H1 (cell line): ENCODE measurements at regions not wholly inside any gene's neighbourhood (a gene's known extent, or its start where the extent isn't known, plus 50 kb on each side); places are given as distances from the start of the nearest gene placed in this dataset.
"Not testable (repeated sequence)": the region's sequence is repeated elsewhere in the genome, so short reads cannot be mapped to it uniquely, and the experiment has no call there.

Source experiments
- ASH2L ChIP-seq: fragments of 200-600, 300-600 bp; sonication (generic); IDR thresholded peaks from one replicate; pipeline ENCODE4 v1.7.1; 2017; ENCODE audit warnings: low read length
- CTCF ChIP-seq, 3 experiments: IDR thresholded peaks; 1 replicate in 2 of 3; 2 replicates in 1 of 3; pipeline versions ENCODE4 v1.5.1 to v1.6.1; 2011; ENCODE audit warnings: low read length in 3 of 3, mild to moderate bottlenecking in 3 of 3, inconsistent platforms in 2 of 3, low read depth in 1 of 3, moderate library complexity in 1 of 3; ENCODE audit not compliant: insufficient read depth in 1 of 3; ENCODE audit errors: control extremely low read depth in 1 of 3
- EGR1 ChIP-seq: IDR thresholded peaks from 2 replicates; pipeline ENCODE4 v1.6.1; 2011; ENCODE audit warnings: low read depth, low read length, borderline replicate concordance
- HDAC2 ChIP-seq, 2 experiments: fragments of 300-600 bp in 1 of 2; sonication (generic) in 1 of 2; IDR thresholded peaks; 2 replicates each; pipeline ENCODE4 v1.6.1; 2011 to 2012; ENCODE audit warnings: low read depth in 2 of 2, low read length in 2 of 2, mild to moderate bottlenecking in 2 of 2, moderate library complexity in 2 of 2, borderline replicate concordance in 1 of 2, inconsistent platforms in 1 of 2
- HDAC6 ChIP-seq: IDR thresholded peaks from one replicate; pipeline ENCODE4 v1.7.1; 2012; ENCODE audit warnings: low read depth, mild to moderate bottlenecking, inconsistent platforms, low read length, moderate library complexity
- MAX ChIP-seq: IDR thresholded peaks from 2 replicates; pipeline ENCODE4 v1.6.1; 2012; ENCODE audit warnings: inconsistent platforms
- POLR2A ChIP-seq, 2 experiments: IDR thresholded peaks; 1 replicate in 1 of 2; 2 replicates in 1 of 2; pipeline ENCODE4 v1.6.1; 2011; ENCODE audit warnings: low read depth in 2 of 2, low read length in 2 of 2, mild to moderate bottlenecking in 2 of 2; ENCODE audit errors: control extremely low read depth in 1 of 2
- SUZ12 ChIP-seq: fragments of 200-600 bp; sonication (generic); IDR thresholded peaks from 2 replicates; pipeline ENCODE4 v1.6.1; 2012; ENCODE audit warnings: mild to moderate bottlenecking, inconsistent platforms, low read length, moderate library complexity, mixed read lengths
- YY1 ChIP-seq: IDR thresholded peaks from 2 replicates; pipeline ENCODE4 v1.6.1; 2011; ENCODE audit warnings: low read depth, mild to moderate bottlenecking, low read length
- TF ChIP-seq, protein P1 (sequence below): IDR thresholded peaks from 2 replicates; pipeline ENCODE4 v1.6.1; 2011; ENCODE audit warnings: low read length, improper control_type of control experiment

DNA sequence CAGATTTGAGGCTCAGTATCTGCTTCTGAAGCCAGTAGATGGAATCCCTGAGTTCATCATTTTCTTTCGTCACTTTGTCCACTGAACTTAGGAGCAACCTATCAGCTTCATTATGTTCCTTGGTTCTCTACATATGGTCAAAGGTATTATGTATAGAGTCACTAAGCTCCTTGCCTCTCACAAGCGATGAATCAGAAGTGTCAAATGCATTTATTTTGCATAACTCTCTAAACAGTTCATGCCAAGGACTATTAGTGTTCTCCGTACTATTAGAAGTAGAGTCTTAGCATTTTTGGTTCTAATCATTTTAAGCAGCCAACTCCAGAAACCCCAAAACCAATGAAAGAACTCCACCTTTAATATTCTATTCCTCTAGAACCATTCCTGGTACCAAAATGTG lies 278.5 kb downstream of the C12orf75 start:
- not testable (repeated sequence) for TF ChIP-seq CTCF (IDR thresholded peaks at IDR 0.05; ENCODE audit: control extremely low read depth in 1 of 3, insufficient read depth in 1 of 3, low read depth in 1 of 3, low read length in 3 of 3); POLR2A (IDR thresholded peaks at IDR 0.05; ENCODE audit: control extremely low read depth in 1 of 2, low read depth in 2 of 2, low read length in 2 of 2); ASH2L; HDAC6; MAX; EGR1; HDAC2 (IDR thresholded peaks at IDR 0.05; ENCODE audit: borderline replicate concordance in 1 of 2, low read depth in 2 of 2, low read length in 2 of 2); YY1; SUZ12
- TF ChIP-seq, protein P1, sequence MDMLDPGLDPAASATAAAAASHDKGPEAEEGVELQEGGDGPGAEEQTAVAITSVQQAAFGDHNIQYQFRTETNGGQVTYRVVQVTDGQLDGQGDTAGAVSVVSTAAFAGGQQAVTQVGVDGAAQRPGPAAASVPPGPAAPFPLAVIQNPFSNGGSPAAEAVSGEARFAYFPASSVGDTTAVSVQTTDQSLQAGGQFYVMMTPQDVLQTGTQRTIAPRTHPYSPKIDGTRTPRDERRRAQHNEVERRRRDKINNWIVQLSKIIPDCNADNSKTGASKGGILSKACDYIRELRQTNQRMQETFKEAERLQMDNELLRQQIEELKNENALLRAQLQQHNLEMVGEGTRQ = not testable (repeated sequence)
